ENCODE measurements at regions not wholly inside any gene's neighbourhood (a gene's known extent, or its start where the extent isn't known, plus 50 kb on each side); places are given as distances from the start of the nearest gene placed in this dataset.
"Not testable (repeated sequence)": the region's sequence is repeated elsewhere in the genome, so short reads cannot be mapped to it uniquely, and the experiment has no call there.

DNA sequence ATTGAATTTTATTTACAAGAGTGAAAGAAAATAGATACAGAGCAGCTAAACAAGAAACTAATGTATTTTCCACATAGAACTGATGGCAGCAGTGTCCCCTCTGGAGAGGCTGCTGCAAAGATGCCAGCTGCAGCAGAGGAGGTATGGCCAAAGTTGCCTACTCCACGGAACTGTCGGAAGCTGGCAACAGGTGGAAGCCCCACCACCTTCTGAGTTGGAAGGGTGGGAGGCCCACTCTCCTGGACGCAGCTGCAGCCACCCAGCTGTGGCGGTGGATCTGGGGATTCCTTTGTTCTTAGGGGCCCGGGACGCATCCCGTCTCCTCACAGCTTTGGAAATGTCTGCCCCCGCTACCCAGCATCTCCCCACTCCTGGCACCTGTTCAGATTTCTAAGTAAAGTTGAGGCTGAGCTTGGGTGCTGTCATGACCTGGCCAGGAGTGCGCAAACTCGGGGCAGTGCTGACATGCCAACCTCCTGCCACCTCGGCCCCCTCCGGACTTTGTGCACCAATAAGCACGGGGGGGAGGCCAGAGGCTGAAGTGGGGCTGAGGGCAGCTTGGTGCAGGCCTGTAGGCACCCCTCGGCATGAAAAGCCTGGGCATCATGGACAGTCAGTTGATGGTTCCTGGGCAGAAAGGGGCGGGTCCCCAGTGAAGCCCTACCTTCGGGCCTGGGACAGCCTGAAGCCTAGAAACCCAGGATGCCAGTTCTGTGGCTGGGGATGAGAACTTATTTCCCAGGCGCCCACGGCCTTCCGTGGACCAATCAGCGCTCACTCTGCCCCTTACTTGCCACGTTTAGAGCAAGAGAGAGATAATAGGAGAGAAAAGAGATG lies 1071.4 kb downstream of the JRKL start:
- DNase-seq, result no peak

- no peak for DNase-seq
Measured at GRCh38 chr11:97461934-97462333, 1072.1 kb downstream of the JRKL start.

- DNase-seq, result no peak
Measured at GRCh38 chr11:97463891-97464290, 1074.1 kb downstream of the JRKL start.

DNA sequence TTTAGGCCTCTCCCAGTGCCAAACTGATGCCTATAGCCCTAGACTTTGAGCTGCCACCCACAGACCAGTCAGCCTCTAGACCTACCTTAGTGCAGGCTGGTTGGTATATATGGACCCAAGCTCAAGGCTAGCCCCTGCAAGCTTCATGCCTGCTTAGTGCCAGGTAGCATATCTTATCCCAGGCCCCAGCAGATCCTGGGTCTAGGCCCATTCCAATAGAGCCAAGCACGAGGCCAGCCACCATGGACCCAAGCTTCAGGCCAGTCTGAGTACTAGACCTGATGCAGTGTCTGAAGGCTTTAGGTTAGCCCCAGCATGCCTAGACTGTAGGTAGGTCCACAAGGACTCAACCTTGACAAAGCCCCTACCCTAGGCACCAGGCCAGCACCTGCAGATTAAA lies 1081.7 kb downstream of the JRKL start:
- no peak for DNase-seq

DNA sequence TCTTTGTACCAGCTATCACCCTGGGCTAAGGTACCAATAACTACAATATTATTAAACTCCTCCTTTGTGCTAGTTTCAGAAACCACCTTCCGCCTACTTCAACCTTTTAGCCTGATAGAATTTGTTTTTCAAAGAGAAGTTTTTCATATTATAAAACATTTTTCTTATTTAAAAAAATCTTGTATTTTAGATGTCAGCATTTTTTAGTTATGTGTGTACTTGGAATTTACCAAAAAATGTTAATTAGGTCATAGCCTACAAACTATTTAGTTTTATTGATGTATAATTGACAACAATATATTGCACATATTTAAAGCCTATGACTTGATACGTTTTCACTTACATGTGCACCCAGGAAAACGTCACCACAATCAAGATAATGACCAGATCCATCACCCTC lies 1097.6 kb downstream of the JRKL start:
- DNase-seq, result no peak

DNA sequence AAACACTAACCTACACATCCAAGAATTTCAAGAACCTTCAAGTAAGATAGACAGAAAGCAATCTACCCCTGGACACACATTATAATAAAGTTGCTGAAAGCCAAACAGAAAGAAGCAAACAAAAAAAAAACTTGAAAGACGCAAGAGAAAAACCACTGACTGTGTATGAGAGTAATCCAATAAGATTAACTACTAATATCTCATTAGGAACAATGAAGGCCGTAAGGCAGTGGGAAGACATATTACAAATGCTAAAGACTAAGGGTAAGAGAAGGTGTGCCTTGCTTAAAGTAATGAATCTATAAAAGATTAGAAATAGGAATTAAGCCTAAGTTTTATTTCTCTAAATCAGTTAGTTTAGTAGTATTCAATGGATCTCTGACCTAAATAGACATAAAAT lies 1109.1 kb downstream of the JRKL start:
- DNase-seq, result no peak

GRCh38 chr11:97502201-97502600 lies 1112.4 kb downstream of the JRKL start:
- no peak for DNase-seq

DNA sequence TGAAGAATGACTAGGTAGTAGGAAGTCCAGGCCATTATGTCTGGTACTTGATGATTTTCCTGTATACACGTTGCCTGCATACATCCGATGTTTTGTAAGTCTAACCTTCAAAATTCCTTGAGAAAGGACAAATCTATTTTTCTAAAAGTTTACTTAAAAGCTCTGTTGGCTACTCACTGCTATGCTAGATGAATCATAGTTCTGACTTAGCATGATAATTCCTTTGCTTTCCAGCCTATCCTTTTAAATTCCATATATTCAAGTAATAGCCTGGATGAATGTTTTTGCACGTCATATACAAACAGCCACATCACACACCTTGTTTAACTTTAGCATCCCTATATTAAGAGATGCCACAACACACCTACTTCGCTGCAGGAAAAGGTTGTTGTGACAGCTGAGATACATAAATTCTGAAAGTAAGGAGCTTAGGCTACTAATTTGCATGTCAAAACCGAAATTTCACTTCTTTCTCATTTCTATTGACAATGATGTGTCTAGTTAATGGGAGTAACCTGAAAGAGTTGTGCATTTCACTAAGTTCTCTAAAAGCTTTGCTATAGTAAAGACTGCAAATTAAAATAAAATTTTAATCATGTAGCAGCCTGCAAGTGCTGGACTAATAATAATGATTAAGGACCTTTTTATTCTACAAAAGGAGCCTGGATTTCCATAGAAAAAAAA lies 1116.4 kb downstream of the JRKL start:
- DNase-seq, result no peak

GRCh38 chr11:97514446-97514845 lies 1124.6 kb downstream of the JRKL start:
- DNase-seq, result no peak

DNA sequence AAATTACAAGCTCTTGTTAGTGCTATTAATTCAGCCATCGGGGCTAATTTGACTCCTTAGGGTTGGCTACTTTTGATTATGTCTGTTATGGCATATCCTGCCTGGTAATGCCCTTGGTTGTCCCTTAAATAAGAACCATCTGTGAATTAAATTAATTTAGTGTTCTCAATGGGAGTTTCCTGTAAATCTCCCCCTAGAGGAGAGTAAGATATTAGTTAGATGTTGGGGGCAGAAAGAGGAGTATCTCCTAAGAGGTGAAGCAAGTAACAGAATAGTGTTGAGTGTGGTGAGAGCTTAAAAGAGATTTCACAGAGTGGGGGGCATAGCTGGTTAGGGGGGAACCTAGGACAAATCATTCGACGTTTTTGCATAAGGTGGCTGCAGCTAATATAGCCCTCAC lies 1126.9 kb downstream of the JRKL start:
- DNase-seq, result no peak

DNA sequence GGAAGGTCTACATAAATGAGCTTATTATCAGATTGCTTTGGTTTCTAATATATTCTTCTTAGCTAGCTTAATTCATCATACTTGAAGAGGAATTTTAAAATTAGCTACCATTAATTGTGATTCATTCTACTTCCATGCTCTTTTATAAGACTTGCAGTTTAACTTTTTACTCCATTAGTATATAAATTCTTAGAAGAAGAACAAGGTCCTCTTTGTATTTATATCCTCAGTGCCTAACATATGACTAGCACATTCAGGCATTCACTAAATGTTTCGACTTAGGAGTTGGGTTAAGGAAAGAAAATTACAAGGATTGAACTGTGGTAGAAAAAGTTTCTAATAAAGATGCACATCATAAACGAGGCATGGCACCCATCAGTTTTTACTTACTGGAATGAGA lies 1135.5 kb downstream of the JRKL start:
- no peak for DNase-seq

GRCh38 chr11:97537407-97538150 lies 1147.8 kb downstream of the JRKL start:
- DNase-seq, result no peak

GRCh38 chr11:97544431-97544830 lies 1154.6 kb downstream of the JRKL start:
- no peak for DNase-seq

- no peak for DNase-seq
Measured at GRCh38 chr11:97548280-97548679, 1158.5 kb downstream of the JRKL start.

GRCh38 chr11:97557399-97557798 lies 1167.6 kb downstream of the JRKL start:
- no peak for DNase-seq

DNA sequence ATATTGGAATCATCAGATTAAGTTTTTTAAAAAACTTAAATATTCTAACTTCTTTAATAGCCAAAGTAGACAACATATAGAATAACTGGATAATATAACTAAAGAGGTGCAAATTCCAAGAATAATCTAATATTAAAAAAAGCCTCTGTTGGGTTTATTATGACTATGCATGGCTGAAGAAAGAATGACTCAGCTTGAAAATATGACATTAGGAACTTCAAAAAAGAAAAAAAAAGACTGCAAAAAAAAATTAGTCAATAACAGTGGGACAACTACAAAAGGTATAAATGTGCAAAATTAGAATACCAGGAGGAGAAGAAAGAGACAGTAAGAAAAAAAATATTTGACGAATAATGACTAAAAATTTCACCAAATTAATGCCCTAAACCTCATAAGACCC lies 1178.0 kb downstream of the JRKL start:
- DNase-seq, result no peak

- no peak for DNase-seq
Measured at GRCh38 chr11:97570636-97571035, 1180.8 kb downstream of the JRKL start.

DNA sequence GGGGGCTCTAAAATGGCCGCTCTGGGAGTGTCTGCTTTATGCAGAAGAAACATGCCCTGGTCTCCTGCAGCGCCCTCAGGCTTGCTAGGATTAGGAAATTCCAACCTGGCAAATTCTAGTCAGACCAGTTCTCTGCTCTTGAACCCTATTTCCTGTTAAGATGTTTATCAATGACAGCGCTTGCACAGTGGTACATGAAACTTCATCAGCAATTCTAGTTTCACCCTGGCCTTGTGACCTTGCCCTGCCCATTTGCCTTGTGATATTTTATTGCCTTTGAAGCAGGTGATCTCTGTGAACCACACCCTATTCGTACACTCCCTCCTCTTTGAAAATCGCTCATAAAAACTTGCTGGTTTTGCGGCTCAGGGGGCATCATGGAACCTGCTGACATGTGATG lies 1184.0 kb downstream of the JRKL start:
- not testable (repeated sequence) for DNase-seq

GRCh38 chr11:97574976-97575665 lies 1185.3 kb downstream of the JRKL start:
- DNase-seq, result no peak

DNA sequence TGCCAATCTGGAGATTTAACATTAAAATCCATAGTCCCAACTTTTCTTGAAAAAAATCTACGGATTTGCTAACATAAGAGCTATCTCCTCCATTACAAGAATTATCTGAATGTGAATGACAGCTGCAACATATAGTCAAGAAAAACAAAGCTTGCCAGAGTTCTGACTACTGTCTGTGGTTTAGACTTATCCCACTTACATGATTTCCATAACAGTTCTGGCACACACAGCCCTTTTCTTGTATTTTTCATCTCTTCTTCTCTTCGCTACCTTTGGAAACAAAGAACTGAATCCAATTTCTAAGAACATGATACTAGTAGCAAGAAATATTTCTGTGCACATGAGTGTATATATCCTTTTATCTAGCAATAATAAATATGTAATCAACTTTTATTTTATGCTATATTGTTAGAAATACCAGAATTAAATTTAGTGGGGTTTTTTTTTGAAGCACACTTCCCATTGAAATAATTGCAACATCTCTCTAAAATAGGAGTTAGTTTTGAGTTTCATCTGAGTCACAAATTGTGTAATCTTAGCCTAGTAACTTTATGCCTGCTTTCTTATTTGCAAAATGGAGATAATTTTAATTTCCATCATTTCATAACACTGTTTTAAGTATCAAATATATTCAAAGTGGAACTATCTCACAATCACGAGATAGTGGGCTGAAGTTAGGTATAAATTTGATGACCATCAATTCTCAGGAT lies 1217.6 kb downstream of the JRKL start:
- DNase-seq, result no peak

- DNase-seq, result no peak
Measured at GRCh38 chr11:97610000-97610399, 1220.2 kb downstream of the JRKL start.

DNA sequence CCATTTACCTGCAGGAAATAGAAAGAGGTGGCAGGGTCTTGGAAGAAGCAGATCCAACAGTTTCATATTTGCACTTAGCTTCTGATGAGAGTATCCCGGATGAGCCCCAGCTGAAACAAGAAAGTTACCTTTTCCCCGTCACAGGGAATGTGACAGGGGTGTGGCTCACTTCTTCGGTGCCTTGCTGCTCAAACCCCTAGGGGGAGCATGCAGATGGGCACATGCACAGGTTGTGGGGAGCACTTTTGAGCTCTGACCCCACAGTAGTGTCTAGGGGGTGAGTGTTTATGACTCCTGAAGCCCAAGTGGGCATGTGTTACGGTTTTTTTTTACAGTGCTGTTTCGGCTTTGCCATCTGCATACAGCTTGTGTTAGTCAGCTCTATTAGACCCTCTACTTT lies 1221.0 kb downstream of the JRKL start:
- DNase-seq, result no peak

GRCh38 chr11:97611345-97611744 lies 1221.5 kb downstream of the JRKL start:
- no peak for DNase-seq
